Thyroid gland (tissue), 4 donors: ENCODE measurements at regions not wholly inside any gene's neighbourhood (a gene's known extent, or its start where the extent isn't known, plus 50 kb on each side); places are given as distances from the start of the nearest gene placed in this dataset.

ENCODE experiments used
- DNase-seq, 2 donors: peaks; one replicate each; pipeline ENCODE4 v3.0.0-alpha.2; 2019
- H3K27ac ChIP-seq, 3 donors: fragments of 200-600 bp; sonication (generic); 1 replicate in 2 of 3; 2 replicates in 1 of 3; pipeline ENCODE4 v1.5.1; 2016 to 2019; ENCODE audit warnings: mild to moderate bottlenecking in 1 of 3, moderate library complexity in 1 of 3
- H3K27me3 ChIP-seq: fragments of 200-600 bp; sonication (generic); one replicate; pipeline ENCODE4 v1.5.1; 2019
- H3K36me3 ChIP-seq, 2 donors: fragments of 200-600 bp; sonication (generic); one replicate each; pipeline ENCODE4 v1.5.1; 2016 to 2019
- H3K4me1 ChIP-seq, 2 donors: fragments of 200-600 bp; sonication (generic); one replicate each; pipeline ENCODE4 v1.5.1; 2017 to 2019
- H3K4me3 ChIP-seq, 3 donors: fragments of 200-600 bp; sonication (generic); replicated peaks in 1 of 3; 1 replicate in 2 of 3; 2 replicates in 1 of 3; pipeline ENCODE4 v1.5.1; 2016; ENCODE audit warnings: mild to moderate bottlenecking in 1 of 3
- H3K9me3 ChIP-seq: fragments of 200-600 bp; sonication (generic); one replicate; pipeline ENCODE4 v1.5.1; 2017
- CTCF ChIP-seq, 6 experiments: fragments of 200-600 bp in 3 of 6; fragments of 450-650 bp in 3 of 6; sonication (generic) in 3 of 6; IDR thresholded peaks; one replicate each; pipeline ENCODE4 v1.5.1; 2016 to 2019; ENCODE audit warnings: antibody characterized with exemption in 6 of 6, mild to moderate bottlenecking in 2 of 6, inconsistent platforms in 1 of 6, moderate library complexity in 1 of 6
- POLR2A ChIP-seq, 2 donors: fragments of 450-650 bp; IDR thresholded peaks; one replicate each; pipeline ENCODE4 v1.6.1; 2017; ENCODE audit warnings: antibody characterized with exemption in 2 of 2, mild to moderate bottlenecking in 2 of 2, moderate library complexity in 1 of 2
- WGBS, 2 donors: methylation state at CpG; one replicate each; pipeline ENCODE4 v1.1.5; 2017; 5-methylcytosine and 5-hydroxymethylcytosine counted together
- intact Hi-C: fragments of 100-400 bp; cut with DNase I; formaldehyde crosslinking; loops from one replicate; pipeline ENCODE4 v1.15.1; 2023

GRCh38 chr12:58767496-58767895 is 152.8 kb downstream of the LRIG3 start:
- no peaks in the 10 kb centered on the region for H3K9me3 ChIP-seq
- H3K27me3 ChIP-seq = no peaks in the 10 kb centered on the region
- DNase-seq = no peak
- no peak overlapping the region for H3K27ac ChIP-seq
- no peaks in the 10 kb centered on the region for H3K36me3 ChIP-seq
- WGBS, 2 donors = 92 to 99% methylated on average over 2 of the region's 2 CpGs
- intact Hi-C loops = no loop called here
- H3K4me3 ChIP-seq = no peak overlapping the region
- no peak for TF ChIP-seq CTCF (IDR thresholded peaks at IDR 0.05)
- TF ChIP-seq POLR2A (IDR thresholded peaks at IDR 0.05) = no peak
- no peaks in the 10 kb centered on the region for H3K4me1 ChIP-seq

GRCh38 chr12:58773986-58774385 is 146.3 kb downstream of the LRIG3 start:
- Histone ChIP-seq H3K4me3 (no peak overlapping the region), H3K9me3 (no peaks in the 10 kb centered on the region), H3K36me3 (no peaks in the 10 kb centered on the region), H3K27me3 (no peaks in the 10 kb centered on the region), H3K4me1 (no peaks in the 10 kb centered on the region), H3K27ac (no peak overlapping the region)
- no peak for DNase-seq
- intact Hi-C loops = no loop called here
- TF ChIP-seq POLR2A (IDR thresholded peaks at IDR 0.05) = no peak

- H3K36me3 ChIP-seq = no peaks in the 10 kb centered on the region
- no peak for DNase-seq
- no peak overlapping the region for H3K27ac ChIP-seq
- no peaks in the 10 kb centered on the region for H3K27me3 ChIP-seq
- intact Hi-C loops = no loop called here
- 61 to 74% methylated on average over 2 of the region's 2 CpGs for WGBS, 2 donors
- no peaks in the 10 kb centered on the region for H3K9me3 ChIP-seq
- no peak for TF ChIP-seq CTCF (IDR thresholded peaks at IDR 0.05)
- no peak for TF ChIP-seq POLR2A (IDR thresholded peaks at IDR 0.05)
- H3K4me1 ChIP-seq = no peaks in the 10 kb centered on the region
- no peak overlapping the region for H3K4me3 ChIP-seq
Measured at GRCh38 chr12:58774731-58775130, 145.6 kb downstream of the LRIG3 start.

- 91 to 94% methylated on average over 1 of the region's 1 CpG for WGBS, 2 donors
- intact Hi-C loops = no loop called here
- H3K27ac ChIP-seq = no peak overlapping the region
Measured at GRCh38 chr12:58775396-58775795, 144.9 kb downstream of the LRIG3 start.

GRCh38 chr12:58776144-58776543 is 144.2 kb downstream of the LRIG3 start:
- Histone ChIP-seq H3K4me1 (no peaks in the 10 kb centered on the region), H3K27ac (no peak overlapping the region), H3K4me3 (no peak overlapping the region), H3K36me3 (no peaks in the 10 kb centered on the region), H3K9me3 (no peaks in the 10 kb centered on the region), H3K27me3 (no peaks in the 10 kb centered on the region)
- intact Hi-C loops = no loop called here
- no peak for TF ChIP-seq CTCF (IDR thresholded peaks at IDR 0.05)
- TF ChIP-seq POLR2A (IDR thresholded peaks at IDR 0.05) = no peak
- no peak for DNase-seq

More at GRCh38 chr12:58775396-58775795, 144.9 kb downstream of the LRIG3 start:
- no peak for DNase-seq
- Histone ChIP-seq H3K4me3 (no peak overlapping the region), H3K27me3 (no peaks in the 10 kb centered on the region), H3K9me3 (no peaks in the 10 kb centered on the region), H3K36me3 (no peaks in the 10 kb centered on the region), H3K4me1 (no peaks in the 10 kb centered on the region)
- TF ChIP-seq POLR2A (IDR thresholded peaks at IDR 0.05) (no peak), CTCF (IDR thresholded peaks at IDR 0.05) (no peak)

- no peak overlapping the region for H3K27ac ChIP-seq
- DNase-seq = no peak
- intact Hi-C loops = no loop called here
Measured at GRCh38 chr12:58777815-58778214, 142.5 kb downstream of the LRIG3 start.

More at GRCh38 chr12:58777815-58778214, 142.5 kb downstream of the LRIG3 start:
- Histone ChIP-seq H3K36me3 (no peaks in the 10 kb centered on the region), H3K9me3 (no peaks in the 10 kb centered on the region), H3K27me3 (no peaks in the 10 kb centered on the region), H3K4me3 (no peak overlapping the region), H3K4me1 (no peaks in the 10 kb centered on the region)
- TF ChIP-seq POLR2A (IDR thresholded peaks at IDR 0.05) (no peak), CTCF (IDR thresholded peaks at IDR 0.05) (no peak)
